GM03348 (cell line): ENCODE measurements at regions not wholly inside any gene's neighbourhood (a gene's known extent, or its start where the extent isn't known, plus 50 kb on each side); places are given as distances from the start of the nearest gene placed in this dataset.

ENCODE experiments used
- DNase-seq: peaks from one replicate; pipeline ENCODE4 v3.0.0; 2012; ENCODE audit warnings: low spot score

DNA sequence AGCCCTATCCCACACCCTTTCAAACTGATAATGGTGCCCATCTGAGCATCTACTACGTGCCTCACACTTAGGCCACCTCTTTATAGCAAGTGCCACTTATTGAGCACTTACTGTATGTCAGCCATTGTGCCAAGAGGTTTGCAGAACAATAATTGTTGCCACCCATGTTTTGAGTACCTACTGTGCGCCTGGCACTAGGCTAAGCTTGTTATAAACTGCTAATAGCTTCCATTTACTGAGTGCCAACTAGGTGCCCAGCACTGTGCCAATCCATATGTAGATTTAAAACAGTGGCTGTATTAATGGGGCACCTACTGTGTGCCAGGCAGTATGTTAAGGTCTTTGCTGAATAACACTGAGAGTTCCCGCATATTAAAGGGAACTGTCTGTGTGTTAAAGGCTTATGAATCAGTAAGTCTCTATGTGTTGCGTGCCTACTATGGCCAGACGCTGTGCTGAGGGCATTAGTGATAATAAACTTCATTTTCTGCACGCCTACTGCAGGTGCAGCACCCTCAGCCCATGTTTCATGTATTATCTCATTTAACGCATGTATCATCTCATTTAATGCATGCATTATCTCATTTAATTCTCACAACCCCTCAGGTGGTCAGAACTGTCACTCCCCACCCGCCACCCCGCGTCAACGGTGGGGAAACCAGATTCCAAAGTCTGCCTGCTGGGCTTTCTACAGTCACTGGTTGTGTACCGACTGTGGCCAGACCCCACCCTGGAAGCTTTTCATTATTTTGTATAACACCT, 105.0 kb downstream of the PTPRS start:
- DNase-seq: no peak

DNA sequence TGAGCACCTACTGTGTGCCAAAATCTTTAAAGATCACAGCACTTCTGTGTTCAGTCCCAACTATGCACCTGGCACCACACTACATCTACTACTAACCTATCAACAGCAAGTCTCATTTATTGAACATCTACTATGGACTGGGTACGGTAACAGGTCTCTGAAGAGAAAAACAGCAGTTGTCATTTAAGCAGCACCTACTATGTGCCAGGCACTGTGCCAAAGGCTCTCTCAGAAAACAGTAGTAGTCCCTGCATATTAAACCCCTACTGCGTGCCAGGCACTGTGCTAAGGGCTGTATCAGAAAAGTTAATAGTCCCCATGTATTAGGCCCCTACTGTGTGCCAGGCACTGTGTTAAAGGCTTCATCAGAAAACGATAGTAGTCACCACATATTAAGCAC, 106.2 kb downstream of the PTPRS start:
- DNase-seq: no peak

DNA sequence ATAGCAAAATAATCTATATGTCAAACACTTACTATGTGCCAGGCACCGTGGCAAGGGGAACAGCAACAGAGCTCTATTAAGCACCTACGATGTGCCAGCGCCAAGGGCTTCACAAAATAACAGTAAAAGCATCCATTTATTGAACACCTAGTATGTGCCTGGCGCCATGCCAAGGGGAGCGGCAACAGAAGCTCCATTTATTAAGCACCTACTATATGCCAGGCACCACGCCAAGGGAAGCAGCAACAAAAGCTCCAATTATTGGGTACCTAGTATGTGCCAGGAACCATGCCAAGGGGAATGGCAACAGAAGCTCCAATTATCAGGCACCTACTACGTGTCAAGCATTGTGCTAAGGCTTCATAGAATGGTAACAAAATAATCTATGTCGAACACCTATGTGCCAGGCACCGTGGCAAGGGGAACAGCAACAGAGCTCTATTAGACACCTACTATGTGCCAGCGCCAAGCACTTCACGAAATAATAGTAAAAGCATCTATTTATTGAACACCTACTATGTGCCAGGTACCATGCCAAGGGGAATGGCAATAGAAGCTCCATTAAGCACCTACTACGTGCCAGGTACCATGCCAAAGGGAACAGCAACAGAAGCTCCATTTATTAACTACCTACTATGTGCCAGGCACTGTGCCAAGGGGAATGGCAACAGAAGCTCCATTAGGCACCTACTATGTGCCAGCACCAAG, 107.7 kb downstream of the PTPRS start:
- DNase-seq: no peak

DNA sequence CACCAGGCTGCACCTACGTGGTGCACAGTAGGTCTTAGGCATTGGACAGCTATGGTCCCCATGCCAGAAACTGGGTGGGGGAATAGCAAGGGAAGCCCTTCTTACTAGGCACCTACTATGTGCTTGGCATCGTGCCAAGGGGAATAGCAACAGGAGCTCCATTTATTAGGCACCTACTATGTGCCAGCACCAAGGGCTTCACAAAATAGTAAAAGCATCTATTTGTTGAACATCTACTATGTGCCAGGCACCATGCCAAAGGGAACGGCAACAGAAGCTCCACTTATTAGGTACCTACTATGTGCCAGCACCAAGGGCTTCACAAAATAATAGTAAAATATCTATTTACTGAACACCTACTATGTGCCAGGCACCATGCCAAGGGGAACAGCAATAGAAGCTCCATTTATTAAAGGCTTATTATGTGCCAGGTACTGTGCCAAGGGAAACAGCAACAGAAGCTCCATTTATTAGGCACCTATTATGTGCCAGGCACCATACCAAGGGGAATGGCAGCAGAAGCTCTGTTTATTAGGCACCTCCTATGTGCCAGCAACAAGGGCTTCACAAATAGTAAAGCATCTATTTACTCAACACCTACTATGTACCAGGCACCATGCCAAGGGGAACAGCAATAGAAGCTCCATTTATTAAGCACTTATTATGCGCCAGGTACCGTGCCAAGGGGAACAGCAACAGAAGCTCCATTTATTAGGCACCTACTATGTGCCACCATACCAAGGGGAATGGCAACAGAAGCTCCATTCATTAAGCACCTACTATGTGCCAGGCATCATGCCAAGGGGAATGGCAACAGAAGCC, 108.5 kb downstream of the PTPRS start:
- no peak for DNase-seq

DNA sequence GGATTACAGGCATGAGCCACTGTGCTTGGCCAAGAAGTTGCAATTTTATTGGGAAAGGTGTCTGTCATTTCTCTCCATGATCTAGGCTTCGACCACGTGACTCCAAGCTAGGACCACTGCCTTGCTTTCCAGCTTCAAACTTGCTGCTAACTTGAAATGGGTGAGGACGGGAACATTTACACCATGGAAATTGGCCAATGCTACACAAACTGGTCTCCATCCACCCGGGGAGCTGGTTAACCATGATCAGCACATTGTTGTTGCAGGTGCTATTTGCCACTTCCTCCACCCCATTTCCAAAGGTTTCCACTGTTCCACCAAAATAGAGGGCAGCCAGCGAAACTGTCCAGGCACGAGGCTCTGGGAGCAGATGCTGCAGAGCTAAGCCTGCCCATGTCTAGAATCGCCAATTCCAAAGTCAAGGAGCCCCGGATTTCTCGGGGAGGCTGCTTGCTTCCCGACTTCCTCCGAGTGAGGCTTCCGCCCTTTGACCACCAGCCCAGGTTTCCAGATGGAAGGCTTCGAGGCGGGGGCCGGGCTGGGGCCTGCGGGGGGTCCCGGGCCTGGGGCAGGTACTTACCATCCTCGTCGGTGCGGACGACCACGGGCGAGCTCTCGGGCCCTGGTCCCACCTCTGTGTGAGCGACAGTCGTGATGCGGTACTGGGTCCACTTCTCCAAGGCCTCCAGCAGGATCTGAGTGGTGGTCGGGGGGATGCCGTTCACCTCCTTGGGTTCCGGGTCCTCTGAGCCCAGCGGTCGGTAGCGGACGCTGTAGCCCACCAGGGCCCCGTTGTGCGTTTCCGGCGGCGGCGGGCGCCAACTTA, 109.7 kb downstream of the PTPRS start:
- no peak for DNase-seq

DNA sequence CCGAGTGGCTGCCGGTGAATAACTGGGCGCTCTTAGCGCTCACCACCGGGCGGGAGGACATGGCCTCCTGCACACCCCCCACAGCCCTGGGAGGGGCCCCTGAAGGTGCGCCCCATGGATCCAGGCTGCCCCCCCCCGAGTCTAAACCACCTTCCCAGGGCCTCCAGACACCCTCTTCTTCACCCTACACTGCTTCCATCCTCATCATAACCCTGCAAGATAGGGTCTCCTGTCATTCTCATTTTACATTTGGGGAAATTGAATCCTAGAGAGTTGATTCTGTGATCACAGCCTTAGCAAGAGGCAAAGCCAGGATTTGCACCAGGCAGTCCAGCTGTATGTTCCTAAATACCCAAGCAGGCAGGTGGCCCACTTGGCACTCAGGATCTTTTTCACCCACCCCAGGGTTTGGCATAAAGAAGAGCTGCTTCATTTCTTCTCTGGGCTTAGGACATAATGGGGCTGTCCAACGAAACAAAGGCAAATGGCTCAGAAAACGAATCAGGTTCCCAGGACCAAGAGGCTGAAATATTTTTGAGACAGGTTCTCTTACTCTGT, 110.8 kb downstream of the PTPRS start:
- no peak for DNase-seq

DNA sequence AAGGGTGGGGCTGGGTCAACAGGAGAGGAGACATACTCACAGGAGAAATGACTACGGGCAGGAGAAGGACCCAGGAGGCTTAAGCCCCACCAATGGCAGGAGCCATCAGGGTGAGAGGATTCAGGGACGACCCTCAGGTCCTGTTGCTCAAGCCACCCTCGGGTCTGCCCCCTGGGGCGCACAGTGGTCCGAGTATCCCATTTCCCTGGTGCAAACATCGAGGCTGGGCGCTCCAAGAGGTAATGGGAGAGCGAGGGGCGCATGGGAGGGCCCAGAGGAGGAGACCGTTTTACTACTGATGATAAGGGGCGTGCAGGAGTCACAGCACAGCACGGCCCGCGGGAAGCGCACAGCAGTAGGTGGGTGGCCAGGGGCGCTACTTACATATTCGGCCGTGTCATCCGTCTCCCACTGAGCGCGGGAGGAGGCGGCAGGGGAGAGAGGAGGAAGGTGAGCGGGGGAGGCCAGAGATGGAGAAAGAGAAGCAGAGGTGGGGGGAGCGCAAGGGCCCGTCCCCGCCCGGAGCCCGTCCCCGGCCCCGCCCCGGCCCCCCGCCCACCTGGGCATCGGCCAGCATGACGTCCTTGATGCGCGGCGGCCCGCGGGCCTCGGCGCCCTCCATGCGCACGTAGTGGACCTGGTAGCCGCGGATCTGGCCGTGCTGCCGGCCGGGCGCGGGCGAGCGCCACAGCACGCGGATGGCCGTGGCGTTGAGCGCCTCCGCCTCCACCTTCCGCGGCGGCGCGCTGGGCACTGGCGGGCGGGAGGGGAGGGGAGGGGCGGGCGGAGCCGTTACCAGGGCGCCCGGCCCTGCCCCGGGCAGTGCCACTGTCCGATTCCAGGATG, 111.5 kb downstream of the PTPRS start:
- DNase-seq: peak; percentile 74

DNA sequence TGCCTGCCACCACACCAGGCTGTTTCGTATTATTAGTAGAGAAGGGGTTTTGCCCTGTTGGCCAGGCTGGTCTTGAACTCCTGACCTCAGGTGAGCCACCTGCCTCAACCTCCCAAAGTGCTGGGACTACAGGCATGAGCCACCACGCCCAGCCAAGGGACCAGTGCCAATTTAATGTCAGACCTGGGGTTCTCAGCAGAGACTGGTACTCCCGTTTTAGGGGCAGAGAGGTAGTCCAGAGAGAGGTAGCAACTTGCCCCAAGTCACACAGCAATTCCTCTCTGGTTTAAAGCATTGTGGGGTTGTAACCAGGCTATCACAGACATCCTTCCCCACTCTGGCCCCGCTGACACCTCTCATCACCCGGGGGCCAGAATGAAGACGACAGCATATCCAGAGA, 112.1 kb downstream of the PTPRS start:
- no peak for DNase-seq

DNA sequence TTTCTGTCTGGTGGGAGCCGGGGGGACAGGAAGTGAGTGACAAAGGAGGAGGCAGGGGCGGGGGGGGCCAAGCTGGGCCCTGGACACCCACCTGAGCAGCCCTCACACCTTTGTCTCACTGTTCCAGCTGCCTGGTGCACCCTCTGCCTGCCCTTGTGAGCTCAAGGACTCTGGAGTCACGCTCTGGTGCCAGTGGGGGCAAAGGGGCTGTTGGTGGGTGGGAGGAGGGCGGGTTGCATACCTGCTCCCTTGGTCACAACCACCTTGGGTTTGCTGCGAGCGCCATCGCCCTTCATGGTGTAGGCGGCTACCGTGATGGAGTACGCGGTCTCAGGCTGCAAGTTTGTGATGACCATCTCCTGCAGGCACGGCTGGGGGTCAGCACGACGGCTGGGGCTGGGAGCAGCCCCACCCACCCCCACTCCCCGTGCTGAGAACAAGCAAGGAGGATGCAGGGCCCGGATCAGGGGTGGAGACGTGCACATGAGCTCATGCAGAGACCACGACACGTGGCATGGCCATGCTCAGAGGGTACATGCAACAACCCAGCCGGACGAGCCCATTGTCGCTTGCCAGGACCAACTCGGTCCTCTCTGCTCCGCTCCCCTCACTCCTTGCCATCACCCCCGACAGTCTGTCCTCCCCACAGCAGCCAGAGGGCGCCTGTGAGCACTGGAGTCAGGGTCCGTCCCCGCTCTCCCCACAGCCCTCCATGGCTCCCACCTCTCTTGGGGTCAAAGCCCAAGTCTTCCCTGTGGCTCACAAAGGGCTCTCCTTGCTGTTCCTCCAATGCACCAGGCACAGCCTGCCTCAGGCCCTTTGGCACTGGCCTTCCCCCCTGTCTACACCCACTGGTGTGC, 114.9 kb downstream of the PTPRS start:
- DNase-seq: no peak

DNA sequence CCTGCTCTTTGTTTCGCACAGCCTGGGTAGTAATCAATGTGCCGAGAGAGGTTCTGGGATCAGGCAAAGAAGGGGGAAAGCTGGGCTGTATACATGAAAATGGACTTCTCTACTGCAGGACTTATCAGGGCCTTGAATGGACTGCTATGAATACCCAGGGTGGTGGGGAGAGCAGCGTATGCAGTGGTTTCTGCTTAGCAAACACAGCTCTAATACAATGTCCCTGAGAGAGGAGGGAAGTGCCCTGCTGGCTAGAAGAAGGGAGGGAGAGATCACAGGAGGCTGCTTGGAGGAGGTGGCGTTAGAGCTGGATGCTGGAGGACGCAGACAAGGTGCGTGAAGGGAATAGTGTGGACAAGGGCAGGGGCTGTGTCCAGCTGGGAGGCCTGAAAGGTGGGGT, 116.1 kb downstream of the PTPRS start:
- no peak for DNase-seq

DNA sequence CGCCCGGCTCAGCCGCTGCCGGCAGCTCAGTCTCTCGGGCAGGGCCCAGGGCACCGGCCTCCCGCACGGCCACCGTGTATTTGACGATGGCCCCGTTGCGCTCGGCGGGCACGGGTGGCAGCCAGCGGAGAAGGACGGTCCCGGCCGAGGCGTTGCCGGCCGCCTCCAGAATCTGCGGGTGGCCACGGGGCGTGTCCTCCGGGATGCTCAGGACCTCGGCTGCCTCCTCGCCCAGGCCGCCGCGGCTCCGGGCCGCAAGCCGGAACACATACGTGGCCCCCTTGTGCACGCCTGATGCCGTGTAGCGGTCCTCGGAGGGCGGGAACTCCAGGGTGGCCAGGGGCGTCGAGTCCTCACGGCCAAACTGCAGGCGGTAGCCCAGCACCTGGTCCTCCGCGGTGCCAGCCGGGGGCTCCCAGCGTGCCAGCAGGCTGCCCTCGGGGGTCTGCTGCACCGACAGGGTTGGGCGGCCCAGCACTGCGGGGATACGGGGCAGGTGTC, 117.7 kb downstream of the PTPRS start:
- DNase-seq: no peak

DNA sequence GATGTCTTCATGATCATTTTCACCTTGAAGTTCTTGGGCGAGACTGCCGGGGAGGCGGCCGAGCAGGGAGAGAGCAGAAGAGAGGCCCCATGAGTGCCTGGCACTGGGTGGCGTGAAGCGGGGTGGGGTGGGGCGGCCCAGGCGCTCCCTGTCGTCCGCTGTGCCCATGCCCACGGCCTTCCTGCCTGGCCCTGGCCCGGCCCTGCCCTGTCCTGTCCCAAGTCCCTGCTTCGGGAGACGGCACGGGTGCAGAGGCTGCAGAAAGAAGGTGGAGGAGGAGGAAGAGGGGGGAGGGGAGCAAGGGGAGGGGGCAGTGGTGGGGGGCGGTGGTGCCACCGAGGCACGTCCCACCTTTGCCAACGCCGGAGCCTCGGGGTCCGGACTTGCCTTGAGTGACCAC, 118.4 kb downstream of the PTPRS start:
- DNase-seq: no peak

DNA sequence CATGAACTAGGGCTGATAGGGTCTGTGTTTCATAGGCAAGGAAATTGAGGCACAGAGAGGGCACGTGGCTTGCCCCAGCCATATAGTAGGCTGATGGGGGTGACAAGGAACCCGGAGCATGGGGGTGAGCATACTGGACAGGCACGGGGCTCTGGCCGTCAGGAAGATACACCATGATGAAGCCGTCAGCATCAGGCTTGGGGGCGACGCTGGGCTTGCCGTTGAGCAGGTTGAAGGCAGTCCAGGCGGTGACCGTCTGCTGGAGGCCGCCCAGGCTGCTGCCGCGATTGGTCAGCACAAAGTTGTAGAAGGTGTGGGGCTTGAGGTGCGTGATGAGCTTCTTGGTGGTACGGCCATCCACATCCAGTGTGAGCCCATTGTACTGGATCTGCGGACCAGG, 119.7 kb downstream of the PTPRS start:
- no peak for DNase-seq

DNA sequence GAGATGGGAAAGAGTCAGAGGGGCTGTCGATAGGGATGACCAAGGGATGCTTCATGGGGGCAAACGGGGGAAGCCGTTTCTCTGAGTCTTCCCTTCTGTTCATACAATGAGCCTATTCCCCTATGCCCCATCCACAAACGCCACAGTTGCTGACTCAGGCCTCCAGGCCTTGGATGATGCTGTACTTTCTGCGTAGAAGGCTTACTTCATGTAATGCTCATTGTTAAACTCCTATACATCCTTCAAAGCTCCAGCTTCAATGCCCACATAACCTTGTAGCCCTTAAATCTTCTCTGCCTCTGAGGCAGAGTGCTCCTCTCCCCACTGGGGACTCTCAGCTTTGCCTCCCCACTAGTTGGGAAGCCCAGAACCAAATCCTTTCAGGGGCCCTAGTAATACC, 120.3 kb downstream of the PTPRS start:
- no peak for DNase-seq

DNA sequence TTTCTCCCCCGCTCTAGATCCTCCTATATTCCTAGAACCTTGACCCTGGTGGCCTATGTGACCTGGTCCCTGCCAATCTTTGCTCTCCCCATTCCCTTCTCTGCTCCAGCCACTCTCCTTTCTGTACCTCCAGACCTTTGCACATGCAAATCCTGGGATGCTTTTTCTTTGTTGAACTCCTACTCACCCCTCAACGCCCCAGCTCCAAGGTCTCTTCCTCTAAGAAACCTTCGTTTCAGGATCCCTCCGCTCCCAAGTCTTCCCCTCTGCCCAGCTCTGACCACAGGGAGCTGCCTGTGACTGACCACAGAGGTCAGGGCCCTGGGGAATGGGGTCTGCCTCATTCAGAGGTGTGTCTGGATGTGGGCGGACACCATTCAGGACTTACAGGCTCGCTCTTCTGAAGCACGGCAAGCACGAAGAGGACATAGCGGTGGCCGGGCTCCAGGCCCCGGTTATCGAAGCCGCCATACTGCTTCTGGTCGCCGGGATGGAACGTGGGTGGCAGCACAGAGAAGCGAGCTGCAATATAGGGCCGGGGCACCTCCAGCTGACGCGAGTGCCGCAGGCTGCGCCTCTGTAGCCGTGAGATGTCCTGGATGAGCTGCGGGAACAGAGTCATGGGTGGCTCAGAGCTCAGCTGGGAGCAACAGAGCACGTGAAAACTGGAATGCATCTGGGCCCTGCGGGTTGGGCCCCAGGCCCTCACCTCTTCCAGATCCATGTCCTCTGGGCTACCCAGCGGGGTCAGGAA, 120.9 kb downstream of the PTPRS start:
- DNase-seq: no peak

DNA sequence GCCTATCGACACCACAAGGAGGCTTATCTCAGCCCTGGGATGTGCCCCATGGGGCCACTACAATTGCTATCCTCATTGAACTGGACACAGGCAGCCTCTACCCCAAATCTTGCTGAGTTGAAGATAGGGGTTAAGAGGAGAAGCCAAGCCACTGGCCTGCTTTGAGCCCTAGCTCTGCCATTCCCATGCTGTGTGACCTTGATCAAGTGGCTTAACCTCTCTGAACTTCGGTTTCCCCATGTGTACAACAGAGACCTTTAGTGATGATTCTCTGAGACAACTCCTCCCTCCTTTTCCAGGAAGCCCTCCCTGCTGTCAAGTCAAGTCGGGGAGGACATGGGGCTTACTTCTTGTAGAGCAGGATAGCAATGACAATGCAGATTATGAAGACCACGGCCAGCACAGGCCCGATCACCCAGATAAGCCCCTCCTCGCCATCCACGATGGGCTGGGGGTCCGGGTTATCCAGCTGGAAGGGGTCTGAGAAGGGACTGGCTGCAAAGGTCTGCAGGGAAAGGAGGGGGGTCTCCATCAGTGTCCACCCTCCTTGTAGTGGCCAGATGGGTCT, 121.6 kb downstream of the PTPRS start:
- DNase-seq: no peak

DNA sequence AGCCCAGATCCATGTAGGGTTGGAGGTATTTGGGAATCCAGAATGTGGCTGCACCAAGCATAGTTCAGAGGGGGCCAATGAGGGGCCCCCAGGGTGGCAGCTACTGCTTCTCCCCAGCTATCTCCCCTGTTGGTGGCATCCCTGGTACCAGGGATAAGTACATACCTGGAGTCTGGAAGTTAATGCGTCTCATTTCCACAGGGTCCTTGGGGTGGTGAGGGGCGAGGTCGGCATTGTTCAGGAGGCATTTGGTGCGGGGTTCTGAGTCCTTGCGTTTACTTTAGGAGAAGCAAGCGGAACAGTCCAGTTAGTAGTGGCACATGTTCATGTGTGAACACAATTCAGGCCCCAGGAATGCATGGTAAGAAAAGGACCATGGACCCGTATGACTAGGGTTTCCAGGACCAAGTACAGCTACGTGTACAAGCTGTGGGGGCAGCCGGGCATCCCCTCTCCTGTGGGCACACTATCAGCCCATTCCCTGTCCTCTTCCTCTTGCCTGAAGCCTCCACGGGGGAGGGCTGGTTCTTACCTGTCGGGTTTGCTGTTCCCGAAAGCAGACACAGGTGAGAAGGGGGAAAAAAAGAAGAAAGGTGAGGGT, 122.3 kb downstream of the PTPRS start:
- no peak for DNase-seq

DNA sequence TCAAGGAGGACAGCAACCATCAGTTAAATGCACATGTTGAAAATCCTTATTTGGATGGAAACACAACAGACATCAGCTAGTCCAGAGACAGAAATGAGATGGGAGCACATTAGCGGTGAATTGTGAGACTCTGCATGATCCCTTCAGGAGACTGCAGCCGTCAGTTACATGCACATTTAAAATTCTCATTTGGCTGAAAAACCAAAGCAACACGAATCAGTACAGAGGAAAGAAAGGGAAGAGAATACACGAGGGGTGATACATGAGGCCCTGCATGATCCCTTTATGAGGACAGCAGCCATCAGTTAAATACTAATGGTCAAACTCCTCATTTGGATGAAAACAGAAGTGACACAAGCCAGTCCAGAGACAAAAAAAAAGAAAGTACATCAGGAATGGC, 123.4 kb downstream of the PTPRS start:
- DNase-seq: no peak
